Tibial artery (tissue), 4 donors: ENCODE measurements at regions not wholly inside any gene's neighbourhood (a gene's known extent, or its start where the extent isn't known, plus 50 kb on each side); places are given as distances from the start of the nearest gene placed in this dataset.

Experiments used
- DNase-seq, 2 donors: peaks; one replicate each; pipeline ENCODE4 v3.0.0-alpha.2; 2019
- H3K27ac ChIP-seq, 2 donors: fragments of 200-600 bp; sonication (generic) in 1 of 2; 1 replicate in 1 of 2; 2 replicates in 1 of 2; pipeline ENCODE4 v1.5.1; 2018 to 2019; ENCODE audit warnings: mild to moderate bottlenecking in 1 of 2
- H3K27me3 ChIP-seq, 2 donors: fragments of 200-600 bp; sonication (generic) in 1 of 2; one replicate each; pipeline versions ENCODE4 v1.5.1 to v1.6.0; 2016 to 2019
- H3K36me3 ChIP-seq, 3 donors: fragments of 200-600 bp; sonication (generic) in 2 of 3; one replicate each; pipeline ENCODE4 v1.5.1; 2016 to 2019; ENCODE audit warnings: mild to moderate bottlenecking in 2 of 3
- H3K4me1 ChIP-seq, 4 donors: fragments of 200-600 bp; sonication (generic) in 2 of 4; 1 replicate in 3 of 4; 2 replicates in 1 of 4; pipeline ENCODE4 v1.5.1; 2016 to 2019
- H3K4me3 ChIP-seq, 2 donors: fragments of 200-600 bp; sonication (generic) in 1 of 2; 1 replicate in 1 of 2; 2 replicates in 1 of 2; pipeline ENCODE4 v1.5.1; 2018 to 2019; ENCODE audit warnings: mild to moderate bottlenecking in 2 of 2
- H3K9me3 ChIP-seq, 3 donors: fragments of 200-600 bp; sonication (generic) in 1 of 3; one replicate each; pipeline ENCODE4 v1.5.1; 2016 to 2019
- intact Hi-C: fragments of 100-400 bp; cut with DNase I; formaldehyde crosslinking; loops from one replicate; pipeline ENCODE4 v1.15.0; 2023; ENCODE audit warnings: low total_unique reads
- TF ChIP-seq, protein P1 (sequence below), 2 experiments: fragments of 200-600 bp in 1 of 2; fragments of 450-650 bp in 1 of 2; IDR thresholded peaks; one replicate each; pipeline ENCODE4 v1.5.1; 2017 to 2019; ENCODE audit warnings: antibody characterized with exemption in 2 of 2, mild to moderate bottlenecking in 1 of 2, moderate library complexity in 1 of 2

DNA sequence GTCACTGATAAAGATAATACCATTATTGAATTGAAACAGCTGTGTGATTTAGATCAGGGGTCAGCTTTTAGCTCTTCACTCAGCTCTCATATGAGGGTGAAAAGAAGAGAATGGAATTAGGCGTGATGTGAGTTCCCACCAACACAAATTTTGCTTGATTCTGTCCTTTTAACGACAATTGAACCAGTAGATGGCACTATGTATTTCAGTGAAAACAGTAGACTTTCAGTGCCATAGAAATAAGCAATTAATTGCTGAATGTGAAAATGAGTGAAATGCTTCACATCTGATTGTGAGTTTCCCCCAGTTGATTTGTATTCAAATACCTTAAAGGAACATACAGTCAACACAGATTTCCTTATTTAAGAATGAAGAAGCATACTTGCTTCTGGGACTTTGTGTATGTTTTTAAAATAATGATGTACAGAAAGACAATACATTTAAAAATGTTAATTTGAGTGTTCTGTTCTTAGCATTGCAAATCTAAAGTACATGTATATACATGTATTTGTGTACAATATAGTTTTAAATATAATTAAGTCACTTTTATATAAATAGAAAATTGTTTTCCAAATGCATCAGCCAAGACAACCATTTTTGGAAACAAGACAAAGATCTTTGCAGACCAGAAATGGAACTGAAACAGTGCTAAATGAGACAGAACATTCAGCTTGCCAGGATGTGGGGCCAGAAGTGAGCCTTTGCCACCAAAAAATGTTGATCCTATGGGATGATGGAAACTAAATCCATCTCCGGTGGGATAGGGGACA is 178.8 kb downstream of the SNCA start:
- TF ChIP-seq, protein P1, sequence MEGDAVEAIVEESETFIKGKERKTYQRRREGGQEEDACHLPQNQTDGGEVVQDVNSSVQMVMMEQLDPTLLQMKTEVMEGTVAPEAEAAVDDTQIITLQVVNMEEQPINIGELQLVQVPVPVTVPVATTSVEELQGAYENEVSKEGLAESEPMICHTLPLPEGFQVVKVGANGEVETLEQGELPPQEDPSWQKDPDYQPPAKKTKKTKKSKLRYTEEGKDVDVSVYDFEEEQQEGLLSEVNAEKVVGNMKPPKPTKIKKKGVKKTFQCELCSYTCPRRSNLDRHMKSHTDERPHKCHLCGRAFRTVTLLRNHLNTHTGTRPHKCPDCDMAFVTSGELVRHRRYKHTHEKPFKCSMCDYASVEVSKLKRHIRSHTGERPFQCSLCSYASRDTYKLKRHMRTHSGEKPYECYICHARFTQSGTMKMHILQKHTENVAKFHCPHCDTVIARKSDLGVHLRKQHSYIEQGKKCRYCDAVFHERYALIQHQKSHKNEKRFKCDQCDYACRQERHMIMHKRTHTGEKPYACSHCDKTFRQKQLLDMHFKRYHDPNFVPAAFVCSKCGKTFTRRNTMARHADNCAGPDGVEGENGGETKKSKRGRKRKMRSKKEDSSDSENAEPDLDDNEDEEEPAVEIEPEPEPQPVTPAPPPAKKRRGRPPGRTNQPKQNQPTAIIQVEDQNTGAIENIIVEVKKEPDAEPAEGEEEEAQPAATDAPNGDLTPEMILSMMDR (IDR thresholded peaks at IDR 0.05): no peak
- H3K27me3 ChIP-seq: no peaks in the 10 kb centered on the region
- no peak for DNase-seq
- H3K36me3 ChIP-seq: no peaks in the 10 kb centered on the region
- no peaks in the 10 kb centered on the region for H3K9me3 ChIP-seq
- intact Hi-C loops: no loop called here
- H3K4me1 ChIP-seq: no peaks in the 10 kb centered on the region
- no peak overlapping the region for H3K27ac ChIP-seq
- H3K4me3 ChIP-seq: no peak overlapping the region

DNA sequence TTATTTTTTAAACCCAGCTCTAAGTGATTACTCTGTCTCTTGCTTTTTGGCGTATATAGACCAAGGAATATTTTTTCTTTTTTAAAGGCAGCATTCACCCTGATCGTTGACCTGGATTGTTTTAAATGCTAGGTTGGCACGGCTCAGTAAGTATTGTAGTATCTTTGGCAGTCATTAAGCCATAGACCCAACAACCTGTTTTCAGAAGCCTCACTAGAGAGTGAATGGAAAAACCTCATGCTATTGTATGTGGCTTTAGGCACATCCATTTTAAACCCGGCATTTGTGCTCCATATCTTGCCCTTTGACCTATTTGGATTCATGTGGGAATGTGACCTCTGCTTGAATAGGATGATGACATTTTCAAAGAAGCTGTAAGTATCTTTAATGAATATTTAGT is 183.9 kb downstream of the SNCA start:
- DNase-seq: no peak
- Histone ChIP-seq H3K36me3 (no peaks in the 10 kb centered on the region), H3K4me1 (no peaks in the 10 kb centered on the region), H3K27ac (no peak overlapping the region), H3K27me3 (no peaks in the 10 kb centered on the region), H3K4me3 (no peak overlapping the region), H3K9me3 (no peaks in the 10 kb centered on the region)
- intact Hi-C loops: no loop called here
- TF ChIP-seq, protein P1 (IDR thresholded peaks at IDR 0.05): no peak

DNA sequence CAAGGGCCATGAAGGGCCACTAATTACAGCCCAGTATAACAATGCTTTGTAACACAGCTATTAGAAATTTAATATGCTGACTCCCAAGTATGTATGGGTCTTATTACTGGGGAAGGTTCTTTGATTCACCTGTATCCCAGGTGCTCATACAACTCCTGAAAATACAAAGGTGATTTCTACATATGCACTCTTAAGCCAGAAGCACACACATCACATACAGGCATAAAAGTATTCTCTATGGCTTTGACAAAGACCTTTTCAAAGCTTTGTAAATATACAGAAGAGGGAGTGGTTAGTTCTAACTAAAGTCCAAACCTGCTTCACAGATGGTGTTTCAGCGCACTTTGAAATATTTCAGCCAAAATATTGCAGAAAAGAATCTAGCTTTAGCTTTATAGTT is 191.5 kb downstream of the SNCA start:
- no peak for DNase-seq
- intact Hi-C loops: no loop called here
- no peaks in the 10 kb centered on the region for H3K4me1 ChIP-seq
- peaks cover 0 to 3% of the 10 kb centered on the region in 2 donors for H3K27me3 ChIP-seq
- TF ChIP-seq, protein P1 (IDR thresholded peaks at IDR 0.05): no peak
- no peaks in the 10 kb centered on the region for H3K9me3 ChIP-seq
- H3K27ac ChIP-seq: no peak overlapping the region
- H3K36me3 ChIP-seq: no peaks in the 10 kb centered on the region
- H3K4me3 ChIP-seq: no peak overlapping the region

DNA sequence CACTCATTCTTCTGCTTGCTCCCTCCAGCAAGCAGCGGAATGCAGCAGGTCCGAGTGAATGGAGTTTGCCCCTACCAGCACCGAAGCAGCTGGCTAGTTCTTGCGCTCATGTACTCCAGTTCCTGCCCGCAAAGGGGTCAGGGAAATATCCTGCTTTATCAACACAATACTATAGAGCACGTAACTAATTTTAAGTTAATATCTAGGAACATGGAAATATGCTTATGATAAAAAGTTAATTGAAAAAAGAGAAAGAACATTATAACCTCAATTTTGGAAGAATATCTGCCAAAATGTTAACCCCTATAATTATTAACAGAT is 195.6 kb downstream of the SNCA start:
- H3K36me3 ChIP-seq: no peaks in the 10 kb centered on the region
- TF ChIP-seq, protein P1 (IDR thresholded peaks at IDR 0.05): no peak
- no peaks in the 10 kb centered on the region for H3K4me1 ChIP-seq
- peaks cover 0 to 3% of the 10 kb centered on the region in 2 donors for H3K27me3 ChIP-seq
- H3K27ac ChIP-seq: no peak overlapping the region
- intact Hi-C loops: no loop called here
- DNase-seq: no peak
- H3K9me3 ChIP-seq: no peaks in the 10 kb centered on the region
- H3K4me3 ChIP-seq: no peak overlapping the region

DNA sequence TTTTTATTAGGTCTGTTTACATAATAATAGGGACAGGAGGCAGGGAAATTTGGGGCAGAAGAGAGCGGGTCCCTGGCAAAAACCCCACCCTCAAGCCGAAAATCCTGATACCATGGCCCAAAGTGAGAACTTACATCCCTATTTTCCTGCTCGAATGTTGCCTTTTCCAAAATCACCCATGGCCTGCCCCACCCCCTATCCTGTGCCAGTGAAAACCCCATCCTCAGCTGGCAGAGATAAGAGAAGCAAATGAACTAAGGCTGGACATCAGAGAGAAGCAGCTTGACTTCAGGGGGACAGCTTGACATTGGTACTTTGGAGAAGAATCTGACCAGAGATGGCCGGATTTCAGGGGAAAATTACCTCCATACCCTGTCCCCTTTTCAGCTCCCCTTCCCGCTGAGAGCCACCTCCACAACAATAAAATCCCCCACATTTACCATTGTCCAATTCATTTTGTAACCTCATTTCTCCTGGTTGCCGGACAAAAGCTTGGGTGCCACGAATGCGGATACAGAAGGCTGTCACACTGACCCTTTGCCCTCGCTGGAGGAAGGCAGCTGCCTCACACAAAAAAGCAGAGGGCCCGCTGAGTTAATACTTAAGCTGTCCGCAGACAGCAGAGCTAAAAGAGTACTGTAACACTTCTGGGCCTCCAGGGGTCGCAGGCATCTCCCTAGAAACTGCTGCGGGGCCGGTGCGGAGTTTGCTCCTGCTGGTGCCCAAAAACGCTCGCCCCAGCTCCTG is 196.2 kb downstream of the SNCA start:
- Histone ChIP-seq H3K27me3 (peaks cover 0 to 3% of the 10 kb centered on the region in 2 donors), H3K36me3 (no peaks in the 10 kb centered on the region), H3K9me3 (no peaks in the 10 kb centered on the region), H3K4me1 (no peaks in the 10 kb centered on the region), H3K4me3 (no peak overlapping the region), H3K27ac (no peak overlapping the region)
- TF ChIP-seq, protein P1 (IDR thresholded peaks at IDR 0.05): no peak
- intact Hi-C loops: no loop called here
- no peak for DNase-seq
